HepG2 (cell line): ENCODE measurements at regions not wholly inside any gene's neighbourhood (a gene's known extent, or its start where the extent isn't known, plus 50 kb on each side); places are given as distances from the start of the nearest gene placed in this dataset.
A peak's percentile ranks its signal among the peaks of the same experiment; 100 is the strongest.

Experiments used
- ATAC-seq: fragments of 200-7000 bp; cut with Tn5 transposase; 3 replicates; pipeline ENCODE4 v1.9.1; 2020; ENCODE audit warnings: mild to moderate bottlenecking, moderate library complexity
- BruUV-seq: library from RNA; stranded (reverse); fragments of 400-500 nt; replicated peaks from 2 replicates; lab custom pipeline; 2021; lab: Mats Ljungman, UMichigan
- CTCF ChIA-PET: fragments of 300-600 bp; formaldehyde crosslinking; extraction: SDS; loops from one replicate; lab custom pipeline; 2021; ENCODE audit warnings: low total read pairs, inconsistent platforms, low intra/inter-chr PET ratio; lab: Yijun Ruan, JAX
- POLR2A ChIA-PET: fragments of 350-600 bp; sonication (Branson Sonifier 250); formaldehyde crosslinking; loops from one replicate; lab custom pipeline; 2020; ENCODE audit warnings: antibody characterized with exemption, inconsistent platforms; lab: Yijun Ruan, JAX
- DNase-seq: peaks from one replicate; pipeline ENCODE4 v3.0.0-alpha.2; 2015; ENCODE audit warnings: low spot score
- FAIRE-seq: peaks from 3 replicates; lab custom pipeline; 2011; peaks lifted over from hg19 to GRCh38; lab: Jason Lieb, UNC
- H2AFZ ChIP-seq: one replicate; pipeline ENCODE4 v1.6.1; 2011; ENCODE audit warnings: low read length, inconsistent platforms
- H3K27ac ChIP-seq: fragments of 300-600 bp; 3 replicates; pipeline ENCODE4 v1.8.0; 2011; ENCODE audit warnings: mixed run types, mild to moderate bottlenecking, mixed read lengths, low read length, inconsistent platforms; ENCODE audit not compliant: insufficient read depth; ENCODE audit errors: extremely low read length
- H3K27me3 ChIP-seq, 2 experiments: fragments of 200-600 bp in 1 of 2; 2 replicates in 1 of 2; 3 replicates in 1 of 2; pipeline versions ENCODE4 v1.6.0 to v1.8.0; 2011; ENCODE audit warnings: low read length in 2 of 2, mild to moderate bottlenecking in 2 of 2, moderate library complexity in 2 of 2, inconsistent platforms in 1 of 2; ENCODE audit not compliant: insufficient read depth in 2 of 2, control insufficient read depth in 1 of 2
- H3K36me3 ChIP-seq, 2 experiments: fragments of 200-600 bp in 1 of 2; replicated peaks in 1 of 2; 2 replicates in 1 of 2; 3 replicates in 1 of 2; pipeline versions ENCODE4 v1.5.1 to v1.8.0; 2011; ENCODE audit warnings: low read length in 2 of 2, inconsistent platforms in 1 of 2; ENCODE audit not compliant: insufficient read depth in 2 of 2, control insufficient read depth in 1 of 2
- H3K4me1 ChIP-seq: 2 replicates; pipeline ENCODE4 v1.5.1; 2012; ENCODE audit warnings: low read length, inconsistent platforms; ENCODE audit not compliant: insufficient read depth
- H3K4me2 ChIP-seq: 2 replicates; pipeline ENCODE4 v1.6.0; 2011; ENCODE audit warnings: low read depth, low read length, inconsistent platforms
- H3K4me3 ChIP-seq, 3 experiments: fragments of 200-600 bp in 1 of 3; sonication (generic), shearing (Covaris generic) in 1 of 3; replicated peaks in 1 of 3; 2 replicates each; pipeline ENCODE4 v1.5.1; 2011 to 2016; ENCODE audit warnings: low read length in 3 of 3, inconsistent platforms in 2 of 3, low read depth in 2 of 3, mild to moderate bottlenecking in 2 of 3, control low read depth in 1 of 3, mixed read lengths in 1 of 3; ENCODE audit not compliant: insufficient read depth in 1 of 3
- H3K79me2 ChIP-seq: one replicate; pipeline ENCODE4 v1.6.1; 2011; ENCODE audit warnings: low read length, inconsistent platforms; ENCODE audit not compliant: insufficient read depth
- H3K9ac ChIP-seq: 2 replicates; pipeline ENCODE4 v1.6.0; 2011; ENCODE audit warnings: mild to moderate bottlenecking, low read depth, low read length, inconsistent platforms; ENCODE audit not compliant: insufficient read depth
- H3K9me3 ChIP-seq: 2 replicates; pipeline ENCODE4 v1.5.1; 2012; ENCODE audit warnings: mild to moderate bottlenecking, low read length
- H4K20me1 ChIP-seq: 2 replicates; pipeline ENCODE4 v1.6.0; 2011; ENCODE audit warnings: inconsistent platforms, mild to moderate bottlenecking, low read length, moderate library complexity; ENCODE audit not compliant: insufficient read depth
- KDM2A ChIP-seq: sonication (generic); formaldehyde crosslinking; IDR thresholded peaks from 2 replicates; pipeline ENCODE4 v1.4.0; 2020; ENCODE audit warnings: low read depth, missing genetic modification reagents, borderline replicate concordance
- KDM4B ChIP-seq: sonication (generic); formaldehyde crosslinking; IDR thresholded peaks from 2 replicates; pipeline ENCODE4 v1.4.0; 2020; ENCODE audit warnings: missing genetic modification reagents
- MAFF ChIP-seq: IDR thresholded peaks from 2 replicates; pipeline ENCODE4 v1.6.1; 2011; ENCODE audit warnings: low read depth, low read length, improper control_type of control experiment
- MAFK ChIP-seq, 2 experiments: IDR thresholded peaks in 1 of 2; conservative IDR thresholded peaks in 1 of 2; 2 replicates each; pipeline ENCODE4 v1.6.1; 2011; ENCODE audit warnings: improper control_type of control experiment in 2 of 2, low read length in 2 of 2
- RARG ChIP-seq: sonication (generic); formaldehyde crosslinking; IDR thresholded peaks from 2 replicates; pipeline ENCODE4 v1.4.0; 2020; ENCODE audit warnings: low read depth, mild to moderate bottlenecking, missing genetic modification reagents
- SP2 ChIP-seq: sonication (generic); formaldehyde crosslinking; IDR thresholded peaks from 2 replicates; pipeline ENCODE4 v1.5.1; 2020; ENCODE audit warnings: mild to moderate bottlenecking, missing genetic modification reagents
- THAP11 ChIP-seq: IDR thresholded peaks from 2 replicates; pipeline ENCODE4 v1.6.1; 2016; ENCODE audit warnings: missing biosample characterization, missing genetic modification reagents
- ZNF253 ChIP-seq: sonication (generic); formaldehyde crosslinking; IDR thresholded peaks from 2 replicates; pipeline ENCODE4 v1.8.0; 2022; ENCODE audit warnings: mild to moderate bottlenecking, missing genetic modification reagents, borderline replicate concordance
- ZNF432 ChIP-seq: sonication (generic); formaldehyde crosslinking; IDR thresholded peaks from 2 replicates; pipeline ENCODE4 v1.5.0; 2020; ENCODE audit warnings: missing genetic modification reagents, mild to moderate bottlenecking, borderline replicate concordance
- ZNF775 ChIP-seq: sonication (generic); formaldehyde crosslinking; IDR thresholded peaks from 2 replicates; pipeline ENCODE4 v1.4.0; 2020; ENCODE audit warnings: missing genetic modification reagents, mild to moderate bottlenecking, moderate library complexity, borderline replicate concordance
- WGBS: methylation state at CpG from one replicate; pipeline ENCODE4 v1.1.6; 2017; ENCODE audit warnings: low lambda C conversion rate; 5-methylcytosine and 5-hydroxymethylcytosine counted together
- in situ Hi-C: cut with HindIII; loops from 2 replicates; pipeline ENCODE4 v1.10.0; 2017; ENCODE audit warnings: low pct_unique_long_range_greater_than_20kb; ENCODE audit not compliant: extremely low pct_ligation_motif_present
- intact Hi-C: fragments of 100-400 bp; cut with micrococcal nuclease; formaldehyde crosslinking; loops from one replicate; pipeline ENCODE4 v1.10.0; 2022; ENCODE audit not compliant: unreplicated experiment
- TF ChIP-seq, protein P1 (sequence below), 2 experiments: fragments of 450-650 bp in 1 of 2; sonication (generic) in 1 of 2; formaldehyde crosslinking in 1 of 2; IDR thresholded peaks; 2 replicates each; pipeline versions ENCODE4 v1.6.1 to v1.8.0; 2016 to 2022; ENCODE audit warnings: antibody characterized with exemption in 1 of 2, mild to moderate bottlenecking in 1 of 2, missing genetic modification reagents in 1 of 2

- DNase-seq (no peak), ATAC-seq (no peak), FAIRE-seq (no peak)
- no peaks in the 10 kb centered on the region for H3K4me1 ChIP-seq
- no TSS peak for BruUV-seq
- no peak for TF ChIP-seq THAP11 (CRISPR knock-in tag)
- peak; percentile 62 for TF ChIP-seq MAFF
- TF ChIP-seq MAFK (conservative IDR thresholded peaks at IDR 0.05 in 1 of 2, IDR thresholded peaks at IDR 0.05 in 1 of 2; ENCODE audit: low read length in 2 of 2): peak; percentile 54 to 84; a peak in 3 of 4 replicates
- H3K27me3 ChIP-seq: no peaks in the 10 kb centered on the region
- CTCF ChIA-PET: no interaction called here
- POLR2A ChIA-PET: no interaction called here
- intact Hi-C loops (no loop called here), in situ Hi-C loops (no loop called here)
- H3K9me3 ChIP-seq: no peaks in the 10 kb centered on the region
- no peak overlapping the region for H3K27ac ChIP-seq
- H3K79me2 ChIP-seq: no peaks in the 10 kb centered on the region
- no peaks in the 10 kb centered on the region for H4K20me1 ChIP-seq
- no peak overlapping the region for H2AFZ ChIP-seq
- H3K36me3 ChIP-seq: no peaks in the 10 kb centered on the region
- WGBS: 66% methylated on average over 8 of the region's 8 CpGs
- H3K4me2 ChIP-seq: no peak overlapping the region
- no peak overlapping the region for H3K4me3 ChIP-seq
- no peak overlapping the region for H3K9ac ChIP-seq
Measured at GRCh38 chr1:57934745-57935144, 510.9 kb upstream of the DAB1 start.

DNA sequence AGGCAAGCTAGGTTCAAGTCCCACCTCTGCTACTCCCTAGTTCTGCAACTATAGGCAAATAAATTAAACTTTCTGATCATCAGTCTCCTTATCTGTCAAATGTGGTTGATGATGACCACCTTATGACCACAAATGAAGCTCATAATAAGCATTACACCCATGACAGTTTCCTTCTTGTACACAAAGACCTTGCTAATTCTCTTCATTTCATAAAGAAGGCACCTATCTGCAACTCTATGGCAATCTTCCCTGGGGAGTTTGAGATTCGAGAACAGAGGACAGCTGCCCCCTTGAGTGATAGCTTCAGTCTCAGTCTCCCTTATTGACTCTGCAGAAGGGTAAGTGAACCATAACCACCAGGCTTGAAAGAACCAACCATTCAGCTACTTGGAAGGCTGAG, 503.1 kb upstream of the DAB1 start:
- no peak for FAIRE-seq
- DNase-seq: no peak
- Histone ChIP-seq H3K27me3 (no peaks in the 10 kb centered on the region), H3K9ac (no peak overlapping the region), H3K79me2 (no peaks in the 10 kb centered on the region), H3K27ac (no peak overlapping the region), H3K9me3 (no peaks in the 10 kb centered on the region), H3K4me2 (no peak overlapping the region), H4K20me1 (no peaks in the 10 kb centered on the region), H2AFZ (no peak overlapping the region), H3K36me3 (no peaks in the 10 kb centered on the region), H3K4me3 (no peak overlapping the region), H3K4me1 (no peaks in the 10 kb centered on the region)
- no TSS peak for BruUV-seq
- intact Hi-C loops: no loop called here
- ChIA-PET CTCF (no interaction called here), POLR2A (no interaction called here)
- 0% methylated on average over 1 of the region's 1 CpG for WGBS
- ATAC-seq: no peak
- in situ Hi-C loops: no loop called here
- TF ChIP-seq RARG (CRISPR knock-in tag): no peak
- TF ChIP-seq, protein P1, sequence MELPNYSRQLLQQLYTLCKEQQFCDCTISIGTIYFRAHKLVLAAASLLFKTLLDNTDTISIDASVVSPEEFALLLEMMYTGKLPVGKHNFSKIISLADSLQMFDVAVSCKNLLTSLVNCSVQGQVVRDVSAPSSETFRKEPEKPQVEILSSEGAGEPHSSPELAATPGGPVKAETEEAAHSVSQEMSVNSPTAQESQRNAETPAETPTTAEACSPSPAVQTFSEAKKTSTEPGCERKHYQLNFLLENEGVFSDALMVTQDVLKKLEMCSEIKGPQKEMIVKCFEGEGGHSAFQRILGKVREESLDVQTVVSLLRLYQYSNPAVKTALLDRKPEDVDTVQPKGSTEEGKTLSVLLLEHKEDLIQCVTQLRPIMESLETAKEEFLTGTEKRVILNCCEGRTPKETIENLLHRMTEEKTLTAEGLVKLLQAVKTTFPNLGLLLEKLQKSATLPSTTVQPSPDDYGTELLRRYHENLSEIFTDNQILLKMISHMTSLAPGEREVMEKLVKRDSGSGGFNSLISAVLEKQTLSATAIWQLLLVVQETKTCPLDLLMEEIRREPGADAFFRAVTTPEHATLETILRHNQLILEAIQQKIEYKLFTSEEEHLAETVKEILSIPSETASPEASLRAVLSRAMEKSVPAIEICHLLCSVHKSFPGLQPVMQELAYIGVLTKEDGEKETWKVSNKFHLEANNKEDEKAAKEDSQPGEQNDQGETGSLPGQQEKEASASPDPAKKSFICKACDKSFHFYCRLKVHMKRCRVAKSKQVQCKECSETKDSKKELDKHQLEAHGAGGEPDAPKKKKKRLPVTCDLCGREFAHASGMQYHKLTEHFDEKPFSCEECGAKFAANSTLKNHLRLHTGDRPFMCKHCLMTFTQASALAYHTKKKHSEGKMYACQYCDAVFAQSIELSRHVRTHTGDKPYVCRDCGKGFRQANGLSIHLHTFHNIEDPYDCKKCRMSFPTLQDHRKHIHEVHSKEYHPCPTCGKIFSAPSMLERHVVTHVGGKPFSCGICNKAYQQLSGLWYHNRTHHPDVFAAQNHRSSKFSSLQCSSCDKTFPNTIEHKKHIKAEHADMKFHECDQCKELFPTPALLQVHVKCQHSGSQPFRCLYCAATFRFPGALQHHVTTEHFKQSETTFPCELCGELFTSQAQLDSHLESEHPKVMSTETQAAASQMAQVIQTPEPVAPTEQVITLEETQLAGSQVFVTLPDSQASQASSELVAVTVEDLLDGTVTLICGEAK (IDR thresholded peaks at IDR 0.05): no peak
- TF ChIP-seq, protein P1 (CRISPR knock-in tag; IDR thresholded peaks at IDR 0.05): no peak
- no peak for TF ChIP-seq ZNF775 (CRISPR knock-in tag)
- no peak for TF ChIP-seq ZNF253 (CRISPR knock-in tag)
- TF ChIP-seq KDM4B: no peak
- no peak for TF ChIP-seq KDM2A (CRISPR knock-in tag)
- no peak for TF ChIP-seq ZNF432 (CRISPR knock-in tag)
- TF ChIP-seq SP2 (CRISPR knock-in tag): no peak
